ENCODE measurements at regions not wholly inside any gene's neighbourhood (a gene's known extent, or its start where the extent isn't known, plus 50 kb on each side); places are given as distances from the start of the nearest gene placed in this dataset.

- TF ChIP-seq CTCF (IDR thresholded peaks at IDR 0.05; ENCODE audit: low read depth, low read length) = no peak
- no peak overlapping the region for H3K4me3 ChIP-seq (ENCODE audit: low read depth, low read length)
Observed at GRCh38 chr15:35717721-35718120, 171.8 kb upstream of the DPH6 start.

- no peak for TF ChIP-seq CTCF (IDR thresholded peaks at IDR 0.05; ENCODE audit: low read depth, low read length)
- H3K4me3 ChIP-seq (ENCODE audit: low read depth, low read length) = no peak overlapping the region
Observed at GRCh38 chr15:35720019-35720418, 174.1 kb upstream of the DPH6 start.

GRCh38 chr15:35720984-35721383, 175.0 kb upstream of the DPH6 start:
- no peak overlapping the region for H3K4me3 ChIP-seq (ENCODE audit: low read depth, low read length)
- TF ChIP-seq CTCF (IDR thresholded peaks at IDR 0.05; ENCODE audit: low read depth, low read length) = no peak

GRCh38 chr15:35721751-35722150, 175.8 kb upstream of the DPH6 start:
- TF ChIP-seq CTCF (IDR thresholded peaks at IDR 0.05; ENCODE audit: low read depth, low read length) = no peak
- H3K4me3 ChIP-seq (ENCODE audit: low read depth, low read length) = no peak overlapping the region

- no peak for TF ChIP-seq CTCF (IDR thresholded peaks at IDR 0.05; ENCODE audit: low read depth, low read length)
- no peak overlapping the region for H3K4me3 ChIP-seq (ENCODE audit: low read depth, low read length)
Observed at GRCh38 chr15:35722501-35722900, 176.5 kb upstream of the DPH6 start.

- TF ChIP-seq CTCF (IDR thresholded peaks at IDR 0.05; ENCODE audit: low read depth, low read length) = no peak
Observed at GRCh38 chr15:35723120-35723847, 177.3 kb upstream of the DPH6 start.

GRCh38 chr15:35723852-35724251, 177.9 kb upstream of the DPH6 start:
- no peak overlapping the region for H3K4me3 ChIP-seq (ENCODE audit: low read depth, low read length)
- no peak for TF ChIP-seq CTCF (IDR thresholded peaks at IDR 0.05; ENCODE audit: low read depth, low read length)

More at GRCh38 chr15:35723120-35723847, 177.3 kb upstream of the DPH6 start:
- H3K4me3 ChIP-seq (ENCODE audit: low read depth, low read length) = no peak overlapping the region

All from WI38 (cell line).